DMS53 treated with DMSO at 0.1 percent for 48 hours (cell line): ENCODE measurements at regions not wholly inside any gene's neighbourhood (a gene's known extent, or its start where the extent isn't known, plus 50 kb on each side); places are given as distances from the start of the nearest gene placed in this dataset.

Source experiments
- DNase-seq: peaks from one replicate; lab custom pipeline; 2025; ENCODE audit not compliant: unreplicated experiment; lab: John Stamatoyannopoulos, UW

DNA sequence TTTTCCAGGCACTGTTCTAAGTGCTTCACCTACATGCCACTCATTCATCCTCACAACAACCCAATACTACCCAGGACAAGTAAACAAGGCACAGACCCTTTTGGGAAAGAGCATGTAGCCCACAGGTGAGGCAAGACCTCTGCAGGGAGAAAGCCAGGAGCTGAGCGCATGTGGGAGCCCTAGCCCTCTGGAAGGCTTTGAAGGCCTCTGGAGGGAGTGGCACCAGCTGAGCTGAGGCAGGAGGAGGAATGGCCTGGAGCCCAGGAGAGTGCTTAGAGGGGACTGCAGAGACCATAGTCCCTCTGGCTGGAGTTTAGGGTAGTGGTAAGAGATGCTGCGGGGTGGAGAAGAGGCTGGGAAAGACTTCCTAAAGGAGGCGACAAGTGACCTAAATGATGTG is 516.5 kb downstream of the FUT8 start:
- DNase-seq, result no peak

DNA sequence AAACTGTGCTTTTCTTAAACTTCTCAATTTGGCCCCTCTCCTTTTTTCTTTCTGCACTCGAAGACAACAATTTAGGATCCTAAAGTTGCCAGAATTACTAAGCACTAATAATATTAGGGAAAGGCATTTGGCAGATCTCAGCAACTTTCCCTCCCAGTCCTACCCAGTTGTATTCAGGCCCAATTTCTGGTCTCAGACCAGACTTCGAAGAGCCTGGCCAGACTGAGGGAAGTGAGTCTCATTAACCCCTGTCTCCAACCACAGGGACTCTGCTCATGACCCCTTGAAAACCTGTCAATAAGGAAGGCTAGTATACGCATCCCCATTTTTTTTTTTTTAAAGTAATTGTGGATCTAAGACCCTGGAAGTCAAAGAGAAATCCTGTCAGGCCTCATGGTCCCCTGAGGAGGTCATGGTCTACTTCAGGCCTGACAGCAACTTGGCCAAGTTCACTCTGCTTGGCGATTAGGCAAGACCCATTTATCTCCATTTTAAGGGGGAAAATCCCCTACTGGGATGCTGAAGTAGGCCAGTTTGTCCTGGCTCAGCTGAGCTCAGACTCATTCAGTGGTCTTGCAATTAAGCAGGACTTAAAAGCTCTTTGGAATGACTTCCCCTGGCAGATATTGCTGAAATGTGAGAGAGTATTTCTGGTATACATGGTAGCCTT is 521.0 kb downstream of the FUT8 start:
- DNase-seq, result no peak

DNA sequence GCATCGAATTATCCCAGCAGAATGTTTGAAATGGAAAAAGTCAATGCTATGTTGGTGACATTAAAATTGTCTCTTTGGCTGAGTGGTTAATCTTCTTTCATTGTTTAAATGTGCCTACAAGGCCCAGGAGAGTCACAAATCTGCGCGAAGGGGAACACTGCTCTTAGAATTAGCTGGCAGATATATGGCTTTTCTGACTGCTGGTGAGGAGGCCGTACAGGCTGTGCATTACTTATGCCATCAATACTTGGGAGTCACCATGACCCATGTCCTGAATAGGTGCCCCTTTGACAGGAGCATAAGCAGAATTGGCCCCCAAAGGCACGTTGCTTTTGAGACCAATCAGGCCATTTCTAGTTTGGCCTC is 521.5 kb downstream of the FUT8 start:
- DNase-seq, result no peak

DNA sequence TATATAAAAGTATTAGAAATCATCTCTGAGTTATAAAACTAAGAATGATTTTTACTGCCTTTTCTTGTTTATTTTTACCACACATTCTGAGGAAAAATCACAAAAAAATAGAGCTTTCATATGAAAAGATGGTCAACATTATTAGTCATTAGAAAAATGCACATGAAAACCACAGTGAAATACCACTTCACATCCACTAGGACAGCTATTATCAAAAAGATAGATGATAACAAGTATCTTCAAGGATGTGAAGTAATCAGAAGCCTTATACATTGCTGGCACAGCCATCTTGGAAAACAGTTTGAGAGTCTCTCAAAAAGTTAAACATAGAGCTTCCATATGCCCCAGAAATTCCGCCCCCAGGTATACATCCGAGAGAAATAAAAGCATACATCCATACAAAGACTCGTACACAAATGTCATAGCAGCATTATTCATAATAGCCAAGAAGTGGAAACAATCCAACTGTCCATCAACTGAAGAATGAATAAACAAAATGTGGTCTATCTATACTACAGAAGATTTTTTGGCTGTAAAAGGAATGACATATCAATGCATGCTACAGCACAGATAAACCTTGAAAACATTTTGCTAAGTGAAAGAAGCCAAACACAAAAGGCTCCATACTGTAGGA is 523.9 kb downstream of the FUT8 start:
- no peak for DNase-seq

DNA sequence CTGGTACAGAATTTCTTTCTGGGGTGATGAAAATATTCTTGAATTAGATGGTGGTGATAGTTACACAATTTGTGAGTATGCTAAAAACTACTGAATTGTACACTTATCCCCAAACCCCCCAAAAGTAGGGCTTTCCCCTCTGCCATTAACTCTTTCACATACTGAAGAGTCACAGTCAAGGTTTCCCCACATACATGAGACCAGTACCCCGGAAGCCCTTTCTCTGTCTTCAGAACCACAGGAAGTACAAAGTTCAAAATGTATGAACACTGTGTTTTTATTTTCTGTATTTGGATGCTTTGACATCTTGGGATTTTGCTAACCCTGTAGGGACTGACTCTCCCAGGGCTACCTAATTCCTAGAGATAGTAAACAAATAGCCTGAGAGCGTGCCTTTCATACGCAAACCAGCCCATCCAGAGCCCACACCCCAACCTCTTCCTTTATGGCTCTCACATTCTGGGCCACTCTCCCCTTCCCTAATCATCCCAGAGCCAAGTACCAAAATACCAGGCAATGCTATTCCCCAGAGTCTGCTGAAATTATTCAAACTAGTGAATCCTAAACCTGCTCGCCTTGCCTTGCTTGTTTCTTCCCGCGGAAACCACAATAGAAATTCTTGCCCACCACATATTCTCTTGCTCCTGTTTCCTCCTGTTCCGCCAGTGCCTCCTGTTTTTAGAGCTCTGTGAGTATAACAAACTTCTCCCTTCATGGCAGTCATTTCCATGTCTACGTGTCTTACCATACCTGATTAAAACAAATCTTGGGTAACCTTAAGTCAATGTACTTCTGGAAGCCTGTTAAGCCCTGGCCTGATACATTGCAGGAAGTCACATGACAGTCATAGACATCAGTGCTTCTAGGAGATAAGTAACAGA is 524.8 kb downstream of the FUT8 start:
- DNase-seq, result no peak

DNA sequence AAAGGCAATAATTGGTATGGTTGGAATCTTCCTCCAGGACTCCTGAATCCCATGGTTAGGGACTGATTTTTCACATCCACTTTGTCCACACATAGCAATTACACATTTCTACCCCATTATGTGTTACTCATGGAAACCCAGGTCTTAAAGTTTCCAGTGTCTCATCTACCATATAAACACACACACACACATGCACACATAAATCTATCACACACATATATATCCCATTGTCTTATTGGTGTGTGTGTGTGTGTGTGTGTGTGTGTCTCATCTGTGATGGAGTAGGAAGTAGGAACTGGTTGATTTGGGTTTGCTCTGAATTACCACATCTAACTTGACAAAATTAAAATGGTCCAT is 525.4 kb downstream of the FUT8 start:
- DNase-seq, result no peak

DNA sequence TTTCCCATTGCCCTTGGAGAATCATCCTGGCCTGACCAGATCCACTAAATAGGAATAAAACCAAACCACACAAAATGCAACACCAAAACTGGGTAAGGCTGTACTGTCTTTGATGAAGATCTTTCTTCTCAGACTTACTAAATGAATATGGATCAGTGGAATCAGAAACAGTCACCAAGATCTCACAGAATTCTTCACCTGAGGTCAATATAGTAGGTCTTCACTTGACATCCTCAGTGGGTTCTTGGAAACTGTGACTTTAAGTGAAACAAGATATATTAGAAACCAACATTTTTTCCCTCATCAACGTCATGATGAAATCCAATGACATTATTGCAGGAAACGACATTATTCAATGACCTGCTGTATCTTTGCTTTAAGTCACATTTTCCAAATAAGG is 526.2 kb downstream of the FUT8 start:
- DNase-seq, result no peak

DNA sequence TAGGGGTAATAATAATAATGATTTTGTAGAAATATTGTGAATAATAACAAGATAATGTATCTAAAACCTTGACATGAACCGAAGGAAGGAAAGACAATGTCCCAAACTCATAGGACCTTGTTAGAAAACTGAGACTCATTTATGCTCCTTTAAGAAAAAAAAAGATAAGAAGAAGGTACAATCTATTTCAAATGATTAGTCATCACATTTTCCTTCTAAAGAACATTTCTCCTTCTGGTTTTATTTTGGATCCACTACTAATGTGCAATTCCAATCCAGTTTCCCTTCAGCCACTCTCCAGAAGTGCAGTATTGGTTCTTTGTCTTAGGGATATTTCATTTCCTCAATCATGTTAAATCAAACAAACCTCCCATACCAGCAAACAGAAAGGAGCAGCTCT is 526.7 kb downstream of the FUT8 start:
- DNase-seq, result no peak

DNA sequence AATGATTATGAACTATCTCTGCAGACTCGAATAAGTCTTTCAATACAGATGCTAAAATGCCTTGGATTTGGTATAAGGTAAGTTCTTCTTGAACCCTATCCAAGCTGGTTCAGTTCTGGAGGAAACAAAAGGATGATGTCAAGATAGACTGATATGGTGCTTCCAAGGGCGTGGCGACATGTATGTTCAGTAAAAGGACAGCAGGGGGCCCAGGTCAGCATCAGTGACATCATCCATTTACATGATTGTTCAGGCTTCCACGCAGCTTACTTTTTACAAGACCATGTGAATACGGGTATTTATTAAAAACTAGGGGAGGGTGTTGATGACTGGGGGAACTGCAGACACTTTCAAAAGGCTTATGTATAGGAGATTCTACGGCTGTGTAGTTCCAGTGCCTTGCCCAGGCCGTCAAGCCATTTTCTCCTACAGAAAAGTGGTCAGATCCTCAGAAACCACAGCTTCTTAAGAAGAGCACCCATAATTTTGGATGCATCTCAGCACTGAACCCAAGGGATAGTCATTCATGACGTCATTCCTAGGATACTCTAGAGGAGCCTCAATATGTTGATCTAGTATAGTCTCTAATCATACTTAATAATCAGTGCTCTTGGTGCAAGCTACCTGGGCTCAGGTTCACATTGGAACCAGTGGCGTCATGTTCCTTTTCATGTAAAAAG is 527.7 kb downstream of the FUT8 start:
- no peak for DNase-seq

DNA sequence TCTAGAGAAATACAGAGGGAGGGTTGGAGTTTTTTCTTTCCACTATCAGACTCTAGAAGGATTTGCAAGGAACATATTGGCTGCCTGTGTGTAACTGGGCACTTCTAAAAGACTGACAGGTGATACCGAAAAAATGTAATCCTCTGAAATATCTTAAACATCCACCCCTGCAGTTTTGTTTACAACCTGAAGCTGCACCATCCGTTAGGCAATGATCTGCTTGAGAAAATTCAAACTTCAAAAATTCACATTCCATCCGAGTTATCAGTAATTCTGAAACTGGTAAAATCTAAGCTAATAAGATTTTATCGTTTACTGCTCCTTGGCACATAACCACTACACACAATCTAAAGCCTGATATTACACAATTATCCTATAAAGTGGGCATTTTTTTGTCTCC is 528.6 kb downstream of the FUT8 start:
- DNase-seq, result no peak

DNA sequence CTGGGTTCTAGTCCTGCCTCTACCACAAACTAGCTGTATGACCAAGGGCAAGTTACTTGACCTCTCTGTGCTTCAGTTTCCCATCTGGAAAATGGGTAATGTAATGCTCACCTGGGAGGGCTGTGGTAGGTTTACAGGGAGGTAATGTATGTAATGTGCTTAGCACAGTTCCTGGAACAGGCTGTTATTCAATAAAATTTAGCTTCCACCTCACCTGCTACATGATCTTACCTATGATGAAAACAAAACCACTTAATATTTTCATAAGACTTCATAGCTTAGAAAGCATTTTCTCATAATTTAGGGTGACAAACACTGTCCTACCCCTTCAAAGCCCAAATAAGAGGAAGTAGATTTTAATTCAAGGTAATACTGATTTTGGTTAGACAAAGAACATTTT is 530.6 kb downstream of the FUT8 start:
- DNase-seq, result no peak

DNA sequence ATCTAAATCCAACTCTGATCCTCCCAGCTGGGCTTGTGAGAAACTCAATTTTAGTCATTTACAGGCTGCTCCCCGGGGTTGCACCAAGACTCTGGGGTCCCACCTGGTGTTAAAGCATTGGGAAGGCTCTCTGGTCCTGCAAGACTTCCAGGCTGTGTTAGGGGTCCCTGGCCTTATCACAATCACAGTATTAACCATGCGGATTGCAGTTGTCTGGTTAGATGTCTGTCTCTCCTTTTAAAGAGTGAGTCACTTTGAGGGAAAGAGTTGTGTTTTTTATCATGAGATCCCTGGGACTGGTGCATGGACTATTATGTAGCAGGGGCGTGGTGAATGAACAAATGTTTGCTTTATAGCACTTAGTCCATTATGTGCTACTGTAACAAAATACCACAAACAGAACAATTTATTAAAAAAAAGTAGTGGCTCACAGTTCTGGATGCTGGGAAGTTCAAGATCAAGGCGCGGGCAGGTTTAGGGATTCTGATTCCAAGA is 531.4 kb downstream of the FUT8 start:
- no peak for DNase-seq

DNA sequence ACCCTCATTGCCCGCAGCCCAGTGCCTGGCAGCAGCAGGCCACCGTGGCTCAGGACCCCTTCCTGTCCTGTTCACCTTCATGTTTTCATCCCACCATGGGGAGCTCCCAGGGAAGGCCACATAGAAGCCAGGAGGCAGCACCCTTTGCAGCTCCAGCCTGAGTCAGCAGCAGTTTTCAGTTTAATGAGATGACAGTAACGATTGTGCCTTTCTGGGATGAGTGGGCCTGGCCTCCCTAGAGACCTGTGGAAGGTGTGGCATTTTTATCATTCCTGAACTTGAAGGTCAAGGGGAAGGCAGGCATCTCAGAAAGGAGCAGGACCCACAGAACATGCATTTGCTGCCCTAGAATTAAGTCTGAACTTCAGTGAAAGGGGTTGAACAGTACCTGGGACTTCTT is 532.8 kb downstream of the FUT8 start:
- DNase-seq, result no peak

DNA sequence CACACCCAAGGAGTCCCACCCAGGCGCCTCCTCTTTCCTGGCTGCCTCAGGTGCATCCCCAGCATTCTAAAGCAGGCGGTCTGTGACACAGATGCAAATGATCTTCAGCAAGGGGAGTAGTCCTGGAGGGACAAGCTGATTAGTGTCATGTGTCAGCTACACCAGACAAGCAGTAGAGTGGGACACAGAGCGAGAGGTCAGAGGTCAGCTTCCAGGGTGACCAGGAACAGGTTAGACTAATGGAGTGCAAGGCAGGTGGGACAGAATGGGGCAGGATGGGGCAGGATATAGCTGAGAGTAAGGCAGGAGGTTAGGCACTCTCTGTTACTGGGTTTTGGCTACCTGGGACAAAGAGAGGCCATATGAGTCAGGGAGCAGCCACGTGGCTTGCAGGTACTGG is 534.0 kb downstream of the FUT8 start:
- DNase-seq, result no peak

DNA sequence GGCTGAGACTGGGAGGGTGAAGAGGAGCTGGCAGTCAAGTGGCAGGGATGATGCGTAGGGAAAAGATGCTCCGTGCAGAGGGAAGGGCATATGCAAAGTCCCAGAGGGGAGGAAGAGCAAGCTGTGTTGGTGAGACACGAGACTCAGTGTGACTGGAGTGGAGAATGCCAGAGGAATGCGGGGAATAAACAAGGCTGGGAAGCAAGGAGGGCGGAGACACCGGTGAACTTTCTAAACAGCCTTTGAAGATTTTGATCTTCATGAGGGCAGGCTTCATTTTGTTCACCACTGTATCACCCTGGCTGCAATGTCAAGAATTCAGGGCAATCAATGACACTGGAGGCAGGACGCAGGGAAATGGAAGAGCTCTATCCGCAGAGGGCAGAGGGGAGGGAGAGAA is 535.8 kb downstream of the FUT8 start:
- DNase-seq, result no peak

DNA sequence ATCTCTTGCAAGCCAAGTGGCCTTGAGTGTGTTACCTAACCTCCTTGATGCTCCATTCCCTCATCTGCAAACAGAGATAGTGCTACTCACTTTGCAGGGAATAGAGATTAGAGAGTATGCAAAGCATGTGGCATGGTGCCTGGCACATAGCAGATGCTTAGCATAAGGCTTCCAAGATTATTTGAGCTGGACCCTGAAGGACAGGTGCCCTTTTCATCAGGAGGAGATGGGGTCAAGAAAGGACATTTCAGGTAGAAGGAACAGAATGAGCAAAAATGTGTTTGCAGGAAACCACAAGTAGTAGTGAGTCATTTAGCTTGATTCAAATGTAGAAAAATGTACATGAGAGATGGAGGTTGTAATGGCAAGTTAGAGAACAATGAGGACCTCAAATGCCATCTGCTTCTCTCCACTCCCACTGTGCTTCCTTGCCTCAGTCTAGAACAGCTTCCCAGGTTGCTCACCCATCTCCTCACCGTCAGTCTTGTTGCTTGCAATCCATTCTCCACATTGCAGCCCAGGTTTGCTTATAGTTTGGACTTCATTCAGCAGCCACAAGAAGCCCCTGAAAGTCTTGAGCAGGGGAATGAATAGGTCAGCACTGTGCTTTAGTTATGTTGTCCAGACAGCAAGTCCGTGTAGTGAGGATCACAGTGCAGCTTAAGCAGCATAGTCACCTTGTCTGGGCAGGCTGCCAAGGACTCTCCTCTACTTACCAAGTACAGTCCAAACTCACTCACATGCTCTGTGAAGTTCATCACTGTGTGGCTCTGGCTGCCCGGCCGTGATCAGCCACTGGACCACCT is 536.3 kb upstream of the CCDC196 start:
- peak; percentile 38 for DNase-seq

DNA sequence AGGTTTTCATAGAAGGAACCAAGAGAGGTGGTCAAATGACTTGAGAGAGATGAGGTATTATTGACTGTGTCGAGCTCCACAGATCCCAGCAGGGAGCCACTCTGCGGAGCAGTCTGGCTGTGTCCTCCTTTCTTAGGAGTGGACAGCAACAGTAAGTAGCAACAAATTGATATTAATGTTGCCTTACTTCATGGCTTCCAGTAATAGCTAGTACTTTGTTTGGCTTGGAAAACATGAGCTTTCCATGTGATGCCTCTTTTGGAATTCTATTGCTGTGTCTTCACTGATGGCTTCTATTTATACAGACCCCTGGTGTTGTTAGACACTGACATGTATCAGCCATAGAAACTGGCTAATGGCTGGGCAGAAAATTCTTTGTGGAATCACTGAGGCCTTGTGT is 531.2 kb upstream of the CCDC196 start:
- no peak for DNase-seq

DNA sequence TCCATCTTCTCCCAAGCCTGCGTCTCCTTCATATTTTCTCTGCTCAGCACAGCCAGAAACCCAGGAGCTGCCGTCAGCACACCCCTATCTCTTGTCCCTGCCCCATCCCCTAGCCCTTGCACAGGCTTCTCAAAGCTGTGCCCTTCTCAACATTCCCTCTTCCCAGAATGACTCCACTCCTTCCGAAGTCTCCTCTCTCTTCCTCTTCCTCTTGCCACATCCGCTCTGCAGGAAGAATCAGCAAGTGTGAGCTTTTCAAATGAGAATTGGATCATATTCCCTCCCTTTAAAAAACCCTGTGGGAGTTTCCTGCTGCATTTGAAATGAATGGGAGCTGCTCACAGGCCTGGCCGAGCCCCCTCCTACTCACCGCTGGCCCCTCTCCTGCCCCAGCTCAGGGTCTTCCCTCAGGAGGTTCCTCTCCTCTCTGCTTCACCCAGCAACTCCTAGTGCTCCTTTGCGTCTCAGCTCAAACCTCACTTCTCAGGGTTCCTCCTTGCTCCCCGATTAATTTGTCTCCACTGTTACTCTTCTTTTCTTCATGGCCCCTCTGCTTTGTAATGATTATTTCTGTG is 528.5 kb upstream of the CCDC196 start:
- no peak for DNase-seq

DNA sequence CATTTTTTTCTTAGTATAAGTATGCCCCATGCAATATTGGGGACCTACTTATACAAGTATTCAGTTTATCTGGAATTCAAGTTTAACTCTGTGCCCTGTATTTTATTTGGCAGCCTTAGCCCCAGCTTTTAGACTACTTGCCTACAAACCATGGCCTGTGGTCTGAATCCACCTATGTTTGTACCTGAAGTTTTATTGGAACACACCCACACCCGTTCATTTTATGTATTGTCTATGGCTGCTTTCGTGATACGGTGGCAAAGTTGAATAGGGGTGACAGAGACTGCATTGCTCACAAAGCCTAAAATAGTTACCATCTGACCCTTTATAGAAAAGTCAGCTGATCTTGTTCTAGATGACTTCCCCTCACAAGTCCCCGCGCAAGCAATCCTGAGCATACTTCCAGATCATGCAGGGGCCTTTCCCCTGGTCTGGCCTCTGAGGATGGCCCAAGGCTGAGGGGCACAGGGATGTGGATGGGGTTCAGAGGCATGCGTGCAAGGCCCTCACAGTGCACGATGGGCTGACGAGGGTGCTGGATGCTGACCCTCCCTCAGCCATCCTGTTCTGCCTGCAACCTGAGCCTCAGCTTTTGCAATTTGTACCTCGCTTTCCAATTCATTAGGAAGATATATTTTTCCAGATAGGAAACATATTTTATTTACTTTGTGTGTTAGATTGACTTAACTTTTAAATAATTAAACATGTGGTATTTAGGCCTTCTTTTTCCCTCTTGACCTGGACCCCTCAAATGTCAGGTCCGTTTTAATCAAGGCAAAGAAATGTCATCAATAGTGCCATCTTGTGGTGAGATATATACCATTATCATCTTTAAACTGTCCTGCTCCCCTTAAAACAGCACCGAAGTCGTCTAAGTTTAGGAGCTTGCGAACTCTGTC is 527.3 kb upstream of the CCDC196 start:
- DNase-seq, result peak; percentile 10
